ENCODE measurements at regions not wholly inside any gene's neighbourhood (a gene's known extent, or its start where the extent isn't known, plus 50 kb on each side); places are given as distances from the start of the nearest gene placed in this dataset.

DNA sequence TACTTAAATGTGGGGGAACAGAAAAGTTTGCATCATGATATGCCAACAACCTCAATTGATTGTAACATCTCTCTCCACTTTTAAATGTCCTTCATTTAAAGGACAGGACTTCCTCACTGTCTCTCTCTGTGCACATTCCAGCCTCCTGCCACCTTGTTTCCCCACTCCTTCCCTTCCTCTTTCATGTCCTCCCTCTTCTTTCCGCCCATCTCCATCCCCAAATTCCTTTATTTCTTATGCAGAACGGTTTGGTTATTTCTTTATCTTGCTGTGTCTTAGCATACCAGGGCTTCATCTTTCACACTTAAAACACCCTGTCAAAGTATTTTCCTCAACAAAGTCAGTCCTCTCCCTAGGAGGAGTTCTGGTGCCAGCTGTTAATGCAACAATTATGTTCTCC, 293.8 kb downstream of the NXPE2 start (continued):
- TF ChIP-seq, protein P1, sequence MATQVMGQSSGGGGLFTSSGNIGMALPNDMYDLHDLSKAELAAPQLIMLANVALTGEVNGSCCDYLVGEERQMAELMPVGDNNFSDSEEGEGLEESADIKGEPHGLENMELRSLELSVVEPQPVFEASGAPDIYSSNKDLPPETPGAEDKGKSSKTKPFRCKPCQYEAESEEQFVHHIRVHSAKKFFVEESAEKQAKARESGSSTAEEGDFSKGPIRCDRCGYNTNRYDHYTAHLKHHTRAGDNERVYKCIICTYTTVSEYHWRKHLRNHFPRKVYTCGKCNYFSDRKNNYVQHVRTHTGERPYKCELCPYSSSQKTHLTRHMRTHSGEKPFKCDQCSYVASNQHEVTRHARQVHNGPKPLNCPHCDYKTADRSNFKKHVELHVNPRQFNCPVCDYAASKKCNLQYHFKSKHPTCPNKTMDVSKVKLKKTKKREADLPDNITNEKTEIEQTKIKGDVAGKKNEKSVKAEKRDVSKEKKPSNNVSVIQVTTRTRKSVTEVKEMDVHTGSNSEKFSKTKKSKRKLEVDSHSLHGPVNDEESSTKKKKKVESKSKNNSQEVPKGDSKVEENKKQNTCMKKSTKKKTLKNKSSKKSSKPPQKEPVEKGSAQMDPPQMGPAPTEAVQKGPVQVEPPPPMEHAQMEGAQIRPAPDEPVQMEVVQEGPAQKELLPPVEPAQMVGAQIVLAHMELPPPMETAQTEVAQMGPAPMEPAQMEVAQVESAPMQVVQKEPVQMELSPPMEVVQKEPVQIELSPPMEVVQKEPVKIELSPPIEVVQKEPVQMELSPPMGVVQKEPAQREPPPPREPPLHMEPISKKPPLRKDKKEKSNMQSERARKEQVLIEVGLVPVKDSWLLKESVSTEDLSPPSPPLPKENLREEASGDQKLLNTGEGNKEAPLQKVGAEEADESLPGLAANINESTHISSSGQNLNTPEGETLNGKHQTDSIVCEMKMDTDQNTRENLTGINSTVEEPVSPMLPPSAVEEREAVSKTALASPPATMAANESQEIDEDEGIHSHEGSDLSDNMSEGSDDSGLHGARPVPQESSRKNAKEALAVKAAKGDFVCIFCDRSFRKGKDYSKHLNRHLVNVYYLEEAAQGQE (IDR thresholded peaks at IDR 0.05), result no peak
- TF ChIP-seq TAF1 (conservative IDR thresholded peaks at IDR 0.05), result no peak
- TF ChIP-seq, protein P2, sequence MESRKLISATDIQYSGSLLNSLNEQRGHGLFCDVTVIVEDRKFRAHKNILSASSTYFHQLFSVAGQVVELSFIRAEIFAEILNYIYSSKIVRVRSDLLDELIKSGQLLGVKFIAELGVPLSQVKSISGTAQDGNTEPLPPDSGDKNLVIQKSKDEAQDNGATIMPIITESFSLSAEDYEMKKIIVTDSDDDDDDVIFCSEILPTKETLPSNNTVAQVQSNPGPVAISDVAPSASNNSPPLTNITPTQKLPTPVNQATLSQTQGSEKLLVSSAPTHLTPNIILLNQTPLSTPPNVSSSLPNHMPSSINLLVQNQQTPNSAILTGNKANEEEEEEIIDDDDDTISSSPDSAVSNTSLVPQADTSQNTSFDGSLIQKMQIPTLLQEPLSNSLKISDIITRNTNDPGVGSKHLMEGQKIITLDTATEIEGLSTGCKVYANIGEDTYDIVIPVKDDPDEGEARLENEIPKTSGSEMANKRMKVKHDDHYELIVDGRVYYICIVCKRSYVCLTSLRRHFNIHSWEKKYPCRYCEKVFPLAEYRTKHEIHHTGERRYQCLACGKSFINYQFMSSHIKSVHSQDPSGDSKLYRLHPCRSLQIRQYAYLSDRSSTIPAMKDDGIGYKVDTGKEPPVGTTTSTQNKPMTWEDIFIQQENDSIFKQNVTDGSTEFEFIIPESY (IDR thresholded peaks at IDR 0.05), result no peak
- no peak for TF ChIP-seq RAD21 (IDR thresholded peaks at IDR 0.05)
- no peak for TF ChIP-seq GABPA (IDR thresholded peaks at IDR 0.05 in 1 of 2, conservative IDR thresholded peaks at IDR 0.05 in 1 of 2)
- TF ChIP-seq JUND (IDR thresholded peaks at IDR 0.05), result no peak
- TF ChIP-seq NR2F2 (IDR thresholded peaks at IDR 0.05), result no peak
- TF ChIP-seq FOXA1 (IDR thresholded peaks at IDR 0.05), result no peak

DNA sequence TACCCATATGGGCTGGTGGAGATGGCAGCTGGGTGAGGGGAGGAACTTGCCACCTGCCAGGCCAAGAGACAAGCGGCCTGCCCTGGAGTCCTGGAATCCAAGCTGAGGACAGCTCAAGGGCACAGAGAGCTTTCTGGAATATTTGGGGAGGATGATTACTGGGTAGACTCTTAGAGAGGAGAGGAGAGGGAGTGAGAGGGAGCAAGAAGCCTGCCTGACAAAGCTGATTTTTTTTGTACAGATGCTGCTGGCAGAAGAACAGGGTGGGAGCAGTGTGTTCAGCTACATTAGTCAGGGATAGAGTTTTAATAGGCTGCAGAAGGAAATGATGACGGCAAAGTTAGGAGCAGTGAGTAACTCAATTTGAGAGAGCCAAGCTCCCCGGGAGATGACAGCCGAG, 299.3 kb downstream of the NXPE2 start:
- no peak for DNase-seq (ENCODE audit: low spot score)
- H3K9ac ChIP-seq (ENCODE audit: low read depth in 1 of 2, low read length in 2 of 2), result no peak overlapping the region
- H3K4me3 ChIP-seq (ENCODE audit: low read depth in 1 of 3, low read length in 3 of 3), result no peak overlapping the region
- H3K9me3 ChIP-seq (ENCODE audit: control insufficient read depth in 4 of 4, low read length in 3 of 4), result no peaks in the 10 kb centered on the region
- no peak for TF ChIP-seq EGR1 (IDR thresholded peaks at IDR 0.05; ENCODE audit: low read depth in 2 of 2)
- no peak for TF ChIP-seq YY1 (IDR thresholded peaks at IDR 0.05)
- TF ChIP-seq, protein P2 (IDR thresholded peaks at IDR 0.05), result no peak
- no peak for TF ChIP-seq FOXA2 (IDR thresholded peaks at IDR 0.05)
- no peak for TF ChIP-seq SP1 (IDR thresholded peaks at IDR 0.05)
- no peak for TF ChIP-seq GABPA (IDR thresholded peaks at IDR 0.05 in 1 of 2, conservative IDR thresholded peaks at IDR 0.05 in 1 of 2)
- TF ChIP-seq, protein P3, sequence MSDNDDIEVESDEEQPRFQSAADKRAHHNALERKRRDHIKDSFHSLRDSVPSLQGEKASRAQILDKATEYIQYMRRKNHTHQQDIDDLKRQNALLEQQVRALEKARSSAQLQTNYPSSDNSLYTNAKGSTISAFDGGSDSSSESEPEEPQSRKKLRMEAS (IDR thresholded peaks at IDR 0.05), result no peak
- TF ChIP-seq, protein P1 (IDR thresholded peaks at IDR 0.05), result no peak
- no peak for TF ChIP-seq RAD21 (IDR thresholded peaks at IDR 0.05)
- no peak for TF ChIP-seq RXRA (IDR thresholded peaks at IDR 0.05)
- peaks cover 0 to 6% (median 0%) of the 10 kb centered on the region in 4 donors for H3K27me3 ChIP-seq (ENCODE audit: control insufficient read depth in 4 of 4, insufficient read depth in 4 of 4, low read length in 3 of 4)
- H3K4me1 ChIP-seq (ENCODE audit: control insufficient read depth in 4 of 4, insufficient read depth in 4 of 4, low read length in 3 of 4), result no peaks in the 10 kb centered on the region
- 64% methylated on average over 4 of the region's 4 CpGs for WGBS
- no peaks in the 10 kb centered on the region for H3K36me3 ChIP-seq (ENCODE audit: control insufficient read depth in 4 of 4, insufficient read depth in 3 of 4, low read depth in 1 of 4, low read length in 3 of 4)
- H3K27ac ChIP-seq (ENCODE audit: low read depth in 1 of 2, low read length in 2 of 2), result no peak overlapping the region
